ENCODE measurements at regions not wholly inside any gene's neighbourhood (a gene's known extent, or its start where the extent isn't known, plus 50 kb on each side); places are given as distances from the start of the nearest gene placed in this dataset.

GRCh38 chr13:106243011-106243565 lies 292.4 kb downstream of the EFNB2 start:
- Histone ChIP-seq H3K4me3 (ENCODE audit: low read depth in 1 of 2, low read length in 1 of 2) (no peak overlapping the region), H3K4me1 (ENCODE audit: control insufficient read depth in 1 of 2, insufficient read depth in 1 of 2, low read depth in 1 of 2, low read length in 1 of 2) (no peaks in the 10 kb centered on the region), H3K9me3 (no peaks in the 10 kb centered on the region), H3K27ac (no peak overlapping the region), H3K27me3 (no peaks in the 10 kb centered on the region), H3K36me3 (no peaks in the 10 kb centered on the region)
- no peak for TF ChIP-seq CTCF (IDR thresholded peaks at IDR 0.05)

- no peak for TF ChIP-seq CTCF (IDR thresholded peaks at IDR 0.05)
- no peaks in the 10 kb centered on the region for H3K27me3 ChIP-seq
- H3K4me1 ChIP-seq (ENCODE audit: control insufficient read depth in 1 of 2, insufficient read depth in 1 of 2, low read depth in 1 of 2, low read length in 1 of 2) = no peaks in the 10 kb centered on the region
- no peaks in the 10 kb centered on the region for H3K36me3 ChIP-seq
- no peak overlapping the region for H3K4me3 ChIP-seq (ENCODE audit: low read depth in 1 of 2, low read length in 1 of 2)
- H3K9me3 ChIP-seq = no peaks in the 10 kb centered on the region
- no peak overlapping the region for H3K27ac ChIP-seq
Observed at GRCh38 chr13:106241974-106242953, 293.2 kb downstream of the EFNB2 start.

- no peaks in the 10 kb centered on the region for H3K9me3 ChIP-seq
- no peaks in the 10 kb centered on the region for H3K4me1 ChIP-seq (ENCODE audit: control insufficient read depth in 1 of 2, insufficient read depth in 1 of 2, low read depth in 1 of 2, low read length in 1 of 2)
- TF ChIP-seq CTCF (IDR thresholded peaks at IDR 0.05) = no peak
- no peak overlapping the region for H3K4me3 ChIP-seq (ENCODE audit: low read depth in 1 of 2, low read length in 1 of 2)
- H3K27me3 ChIP-seq = no peaks in the 10 kb centered on the region
- no peak overlapping the region for H3K27ac ChIP-seq
- no peaks in the 10 kb centered on the region for H3K36me3 ChIP-seq
Observed at GRCh38 chr13:106238690-106239089, 296.8 kb downstream of the EFNB2 start.

- Histone ChIP-seq H3K27me3 (no peaks in the 10 kb centered on the region), H3K36me3 (no peaks in the 10 kb centered on the region), H3K9me3 (no peaks in the 10 kb centered on the region), H3K4me1 (ENCODE audit: control insufficient read depth in 1 of 2, insufficient read depth in 1 of 2, low read depth in 1 of 2, low read length in 1 of 2) (no peaks in the 10 kb centered on the region), H3K4me3 (ENCODE audit: low read depth in 1 of 2, low read length in 1 of 2) (no peak overlapping the region), H3K27ac (no peak overlapping the region)
- no peak for TF ChIP-seq CTCF (IDR thresholded peaks at IDR 0.05)
Observed at GRCh38 chr13:106234636-106235035, 300.8 kb downstream of the EFNB2 start.

GRCh38 chr13:106233134-106233735 lies 302.2 kb downstream of the EFNB2 start:
- H3K4me1 ChIP-seq (ENCODE audit: control insufficient read depth in 1 of 2, insufficient read depth in 1 of 2, low read depth in 1 of 2, low read length in 1 of 2) = no peaks in the 10 kb centered on the region
- H3K9me3 ChIP-seq = no peaks in the 10 kb centered on the region
- H3K27ac ChIP-seq = no peak overlapping the region
- no peak for TF ChIP-seq CTCF (IDR thresholded peaks at IDR 0.05)
- no peak overlapping the region for H3K4me3 ChIP-seq (ENCODE audit: low read depth in 1 of 2, low read length in 1 of 2)
- H3K36me3 ChIP-seq = no peaks in the 10 kb centered on the region
- no peaks in the 10 kb centered on the region for H3K27me3 ChIP-seq

All from neutrophil (primary cell).